ENCODE measurements at regions not wholly inside any gene's neighbourhood (a gene's known extent, or its start where the extent isn't known, plus 50 kb on each side); places are given as distances from the start of the nearest gene placed in this dataset.

DNA sequence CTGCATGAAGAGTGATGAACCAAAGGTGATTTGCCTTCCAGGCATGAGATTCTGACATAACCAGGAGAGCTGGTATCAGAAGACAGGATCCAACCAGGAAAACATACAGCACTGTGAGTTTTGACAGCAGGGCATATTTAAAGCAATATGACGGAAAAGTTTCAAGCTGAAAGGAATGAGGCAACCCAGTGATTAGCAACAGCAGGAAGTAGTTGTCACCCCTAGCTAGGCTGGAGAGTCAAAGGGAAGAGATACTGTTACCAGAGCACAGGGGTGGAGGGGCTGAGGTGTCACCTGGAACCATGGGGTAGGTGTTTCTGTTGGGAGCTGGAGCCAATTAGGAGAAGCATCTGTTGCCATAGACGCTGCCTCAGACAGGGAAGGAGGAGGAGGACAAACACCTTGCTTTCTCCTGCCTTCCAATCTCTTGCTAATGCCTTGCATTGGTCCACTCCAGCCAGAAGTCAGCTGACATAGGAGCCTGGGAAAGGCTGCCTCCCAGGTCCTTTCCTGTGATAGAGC is 125.4 kb upstream of the SORCS3 start:
- Histone ChIP-seq H3K4me3 (no peak overlapping the region), H3K4me1 (replicated peaks in 1 of 2) (no peaks in the 10 kb centered on the region), H3K27me3 (peaks cover 9% of the 10 kb centered on the region), H3K9me3 (replicated peaks in 1 of 3) (no peaks in the 10 kb centered on the region), H3K36me3 (replicated peaks in 1 of 2) (no peaks in the 10 kb centered on the region), H3K27ac (no peak overlapping the region)
- DNase-seq: no peak
- no peak for TF ChIP-seq POLR2A (IDR thresholded peaks at IDR 0.05)
- TF ChIP-seq, protein P1, sequence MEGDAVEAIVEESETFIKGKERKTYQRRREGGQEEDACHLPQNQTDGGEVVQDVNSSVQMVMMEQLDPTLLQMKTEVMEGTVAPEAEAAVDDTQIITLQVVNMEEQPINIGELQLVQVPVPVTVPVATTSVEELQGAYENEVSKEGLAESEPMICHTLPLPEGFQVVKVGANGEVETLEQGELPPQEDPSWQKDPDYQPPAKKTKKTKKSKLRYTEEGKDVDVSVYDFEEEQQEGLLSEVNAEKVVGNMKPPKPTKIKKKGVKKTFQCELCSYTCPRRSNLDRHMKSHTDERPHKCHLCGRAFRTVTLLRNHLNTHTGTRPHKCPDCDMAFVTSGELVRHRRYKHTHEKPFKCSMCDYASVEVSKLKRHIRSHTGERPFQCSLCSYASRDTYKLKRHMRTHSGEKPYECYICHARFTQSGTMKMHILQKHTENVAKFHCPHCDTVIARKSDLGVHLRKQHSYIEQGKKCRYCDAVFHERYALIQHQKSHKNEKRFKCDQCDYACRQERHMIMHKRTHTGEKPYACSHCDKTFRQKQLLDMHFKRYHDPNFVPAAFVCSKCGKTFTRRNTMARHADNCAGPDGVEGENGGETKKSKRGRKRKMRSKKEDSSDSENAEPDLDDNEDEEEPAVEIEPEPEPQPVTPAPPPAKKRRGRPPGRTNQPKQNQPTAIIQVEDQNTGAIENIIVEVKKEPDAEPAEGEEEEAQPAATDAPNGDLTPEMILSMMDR (IDR thresholded peaks at IDR 0.05): no peak
- WGBS, 4 donors: 22 to 36% (median 29%) methylated on average over 2 of the region's 2 CpGs
- intact Hi-C loops (cut with DNase I): no loop called here

- WGBS, 4 donors: 60 to 89% (median 78%) methylated on average over 2 of the region's 2 CpGs
- no peaks in the 10 kb centered on the region for H3K9me3 ChIP-seq (replicated peaks in 1 of 3)
- intact Hi-C loops (cut with DNase I): no loop called here
- TF ChIP-seq, protein P1 (IDR thresholded peaks at IDR 0.05): no peak
- no peak for TF ChIP-seq POLR2A (IDR thresholded peaks at IDR 0.05)
- no peaks in the 10 kb centered on the region for H3K4me1 ChIP-seq (replicated peaks in 1 of 2)
- H3K27me3 ChIP-seq: peaks cover 9% of the 10 kb centered on the region
- no peaks in the 10 kb centered on the region for H3K36me3 ChIP-seq (replicated peaks in 1 of 2)
- H3K4me3 ChIP-seq: no peak overlapping the region
- H3K27ac ChIP-seq: no peak overlapping the region
- DNase-seq: no peak
Measured at GRCh38 chr10:104516986-104517385, 124.1 kb upstream of the SORCS3 start.

GRCh38 chr10:104517946-104518345 is 123.1 kb upstream of the SORCS3 start:
- no peak overlapping the region for H3K4me3 ChIP-seq
- 54 to 69% (median 65%) methylated on average over 4 of the region's 4 CpGs for WGBS, 4 donors
- no peak for DNase-seq
- H3K27ac ChIP-seq: no peak overlapping the region
- intact Hi-C loops (cut with DNase I): no loop called here
- no peaks in the 10 kb centered on the region for H3K36me3 ChIP-seq (replicated peaks in 1 of 2)
- no peak for TF ChIP-seq POLR2A (IDR thresholded peaks at IDR 0.05)
- TF ChIP-seq, protein P1 (IDR thresholded peaks at IDR 0.05): no peak
- no peaks in the 10 kb centered on the region for H3K4me1 ChIP-seq (replicated peaks in 1 of 2)
- peaks cover 9% of the 10 kb centered on the region for H3K27me3 ChIP-seq
- H3K9me3 ChIP-seq (replicated peaks in 1 of 3): no peaks in the 10 kb centered on the region

- TF ChIP-seq POLR2A (IDR thresholded peaks at IDR 0.05): no peak
- TF ChIP-seq, protein P1 (IDR thresholded peaks at IDR 0.05): no peak
- WGBS, 4 donors: 66 to 81% (median 73%) methylated on average over 6 of the region's 6 CpGs
- intact Hi-C loops (cut with DNase I): no loop called here
- no peaks in the 10 kb centered on the region for H3K4me1 ChIP-seq (replicated peaks in 1 of 2)
- H3K27me3 ChIP-seq: peaks cover 9% of the 10 kb centered on the region
- H3K4me3 ChIP-seq: no peak overlapping the region
- no peak for DNase-seq
- H3K36me3 ChIP-seq (replicated peaks in 1 of 2): no peaks in the 10 kb centered on the region
- H3K27ac ChIP-seq: no peak overlapping the region
- no peaks in the 10 kb centered on the region for H3K9me3 ChIP-seq (replicated peaks in 1 of 3)
Measured at GRCh38 chr10:104518891-104519290, 122.2 kb upstream of the SORCS3 start.
